Neural cell (in vitro differentiated cells): ENCODE measurements at regions not wholly inside any gene's neighbourhood (a gene's known extent, or its start where the extent isn't known, plus 50 kb on each side); places are given as distances from the start of the nearest gene placed in this dataset.

ENCODE experiments used
- H2AFZ ChIP-seq: fragments of 200-600, 300-800 bp; sonication (generic), shearing (Covaris generic); 2 replicates; pipeline ENCODE4 v1.6.0; 2014; ENCODE audit warnings: low read depth, mild to moderate bottlenecking, antibody characterized with exemption, low read length, moderate library complexity
- H3F3A ChIP-seq: fragments of 200-600 bp; shearing (Covaris generic); 2 replicates; pipeline ENCODE4 v1.6.1; 2016; ENCODE audit warnings: mild to moderate bottlenecking, moderate library complexity, mixed read lengths, antibody characterized with exemption, low read length; ENCODE audit not compliant: insufficient read depth, poor library complexity, severe bottlenecking
- H3K27ac ChIP-seq: fragments of 200-600, 300-800 bp; sonication (generic), shearing (Covaris generic); 2 replicates; pipeline ENCODE4 v1.5.1; 2014; ENCODE audit warnings: mild to moderate bottlenecking, low read length, moderate library complexity
- H3K27me3 ChIP-seq: fragments of 300-800, 200-600 bp; sonication (generic), shearing (Covaris generic); 2 replicates; pipeline ENCODE4 v1.6.0; 2014; ENCODE audit warnings: mild to moderate bottlenecking, low read depth, low read length, moderate library complexity; ENCODE audit not compliant: insufficient read depth
- H3K36me3 ChIP-seq: fragments of 300-800, 200-600 bp; sonication (generic), shearing (Covaris generic); 2 replicates; pipeline ENCODE4 v1.5.1; 2014; ENCODE audit warnings: mild to moderate bottlenecking, antibody characterized with exemption, low read length, moderate library complexity; ENCODE audit not compliant: insufficient read depth
- H3K4me2 ChIP-seq: fragments of 300-800, 200-600 bp; sonication (generic), shearing (Covaris generic); 2 replicates; pipeline ENCODE4 v1.6.0; 2014; ENCODE audit warnings: mild to moderate bottlenecking, low read length
- H3K4me3 ChIP-seq: fragments of 300-800, 200-600 bp; sonication (generic), shearing (Covaris generic); 2 replicates; pipeline ENCODE4 v1.5.1; 2014; ENCODE audit warnings: mild to moderate bottlenecking, low read length, moderate library complexity
- H3K79me2 ChIP-seq: fragments of 200-600 bp; shearing (Covaris generic); replicated peaks from 2 replicates; pipeline ENCODE4 v1.6.0; 2014; ENCODE audit warnings: mild to moderate bottlenecking, low read length, moderate library complexity; ENCODE audit not compliant: insufficient read depth
- H3K9ac ChIP-seq: fragments of 300-800, 200-600 bp; sonication (generic), shearing (Covaris generic); 2 replicates; pipeline ENCODE4 v1.6.1; 2016; ENCODE audit warnings: mild to moderate bottlenecking, low read length, mixed read lengths
- H3K9me2 ChIP-seq: fragments of 200-600 bp; shearing (Covaris generic); 2 replicates; pipeline ENCODE4 v1.6.1; 2016; ENCODE audit warnings: mild to moderate bottlenecking, low read length, mixed read lengths; ENCODE audit not compliant: insufficient read depth
- H3K9me3 ChIP-seq: fragments of 200-600, 300-800 bp; sonication (generic), shearing (Covaris generic); 2 replicates; pipeline ENCODE4 v1.6.1; 2016; ENCODE audit warnings: mild to moderate bottlenecking, mixed run types, low read length, moderate library complexity, mixed read lengths
- H4K20me1 ChIP-seq: fragments of 200-600 bp; shearing (Covaris generic); 2 replicates; pipeline ENCODE4 v1.6.1; 2016; ENCODE audit warnings: mild to moderate bottlenecking, mixed run types; ENCODE audit not compliant: insufficient read depth
- CTCF ChIP-seq: fragments of 450-650 bp; IDR thresholded peaks from 2 replicates; pipeline ENCODE4 v1.5.1; 2014; ENCODE audit warnings: antibody characterized with exemption, mild to moderate bottlenecking, moderate library complexity; ENCODE audit not compliant: poor library complexity, severe bottlenecking
- EP300 ChIP-seq: fragments of 450-650 bp; conservative IDR thresholded peaks from 2 replicates; pipeline ENCODE4 v1.6.1; 2014; ENCODE audit warnings: antibody characterized with exemption, mild to moderate bottlenecking, moderate library complexity; ENCODE audit not compliant: poor library complexity, severe bottlenecking
- EZH2 ChIP-seq: fragments of 200-600, 300-800 bp; shearing (Covaris generic), sonication (generic); IDR thresholded peaks from 2 replicates; pipeline ENCODE4 v1.6.1; 2014; ENCODE audit warnings: antibody characterized with exemption, low read length, borderline replicate concordance, mild to moderate bottlenecking; ENCODE audit not compliant: insufficient read depth, poor library complexity, severe bottlenecking
- MXI1 ChIP-seq: fragments of 450-650 bp; conservative IDR thresholded peaks from 2 replicates; pipeline ENCODE4 v1.6.1; 2014; ENCODE audit warnings: antibody characterized with exemption, mild to moderate bottlenecking; ENCODE audit not compliant: poor library complexity, severe bottlenecking
- POLR2AphosphoS5 ChIP-seq: IDR thresholded peaks from 2 replicates; pipeline ENCODE4 v1.6.1; 2012
- RAD21 ChIP-seq: fragments of 450-650 bp; conservative IDR thresholded peaks from 2 replicates; pipeline ENCODE4 v1.6.1; 2014; ENCODE audit warnings: antibody characterized with exemption, mild to moderate bottlenecking, moderate library complexity
- REST ChIP-seq: IDR thresholded peaks from 2 replicates; pipeline ENCODE4 v1.6.1; 2012; ENCODE audit warnings: borderline replicate concordance
- SMC3 ChIP-seq: fragments of 450-650 bp; conservative IDR thresholded peaks from 2 replicates; pipeline ENCODE4 v1.6.1; 2014; ENCODE audit warnings: antibody characterized with exemption, mild to moderate bottlenecking, moderate library complexity; ENCODE audit not compliant: poor library complexity
- TAF1 ChIP-seq: IDR thresholded peaks from 2 replicates; pipeline ENCODE4 v1.6.1; 2012; ENCODE audit warnings: low read depth

- no peaks in the 10 kb centered on the region for H3K79me2 ChIP-seq
- H3K9me2 ChIP-seq: no peaks in the 10 kb centered on the region
- no peak overlapping the region for H3K27ac ChIP-seq
- H3K27me3 ChIP-seq: no peaks in the 10 kb centered on the region
- H3K4me3 ChIP-seq: no peak overlapping the region
- H3K9me3 ChIP-seq: no peaks in the 10 kb centered on the region
- no peaks in the 10 kb centered on the region for H4K20me1 ChIP-seq
- no peak overlapping the region for H3K4me2 ChIP-seq
- H3K36me3 ChIP-seq: no peaks in the 10 kb centered on the region
- H2AFZ ChIP-seq: no peak overlapping the region
- no peak overlapping the region for H3K9ac ChIP-seq
- no peak for TF ChIP-seq CTCF
- TF ChIP-seq POLR2AphosphoS5: no peak
- no peak for TF ChIP-seq RAD21
- TF ChIP-seq TAF1: no peak
- no peak for TF ChIP-seq EP300
- no peak for TF ChIP-seq SMC3
- TF ChIP-seq EZH2: no peak
- no peak for TF ChIP-seq REST
- H3F3A ChIP-seq: no peaks in the 10 kb centered on the region
Measured at GRCh38 chr3:162166543-162166942, 669.9 kb downstream of the OTOL1 start.

GRCh38 chr3:162168715-162169114 lies 672.1 kb downstream of the OTOL1 start:
- no peaks in the 10 kb centered on the region for H4K20me1 ChIP-seq
- no peaks in the 10 kb centered on the region for H3F3A ChIP-seq
- TF ChIP-seq CTCF: no peak
- TF ChIP-seq RAD21: no peak
- no peak for TF ChIP-seq MXI1
- no peak for TF ChIP-seq TAF1
- no peak for TF ChIP-seq REST
- no peak for TF ChIP-seq EZH2
- no peak for TF ChIP-seq EP300
- no peak for TF ChIP-seq POLR2AphosphoS5
- no peak for TF ChIP-seq SMC3
- no peak overlapping the region for H2AFZ ChIP-seq
- H3K9me2 ChIP-seq: no peaks in the 10 kb centered on the region
- H3K27ac ChIP-seq: no peak overlapping the region
- no peak overlapping the region for H3K4me3 ChIP-seq
- no peak overlapping the region for H3K4me2 ChIP-seq
- no peaks in the 10 kb centered on the region for H3K27me3 ChIP-seq
- H3K79me2 ChIP-seq: no peaks in the 10 kb centered on the region
- H3K36me3 ChIP-seq: no peaks in the 10 kb centered on the region
- no peak overlapping the region for H3K9ac ChIP-seq
- no peaks in the 10 kb centered on the region for H3K9me3 ChIP-seq
